OCI-LY7 (cell line): ENCODE measurements at regions not wholly inside any gene's neighbourhood (a gene's known extent, or its start where the extent isn't known, plus 50 kb on each side); places are given as distances from the start of the nearest gene placed in this dataset.
A peak's percentile ranks its signal among the peaks of the same experiment; 100 is the strongest.

ENCODE experiments used
- BruUV-seq: library from RNA; stranded (reverse); fragments of 400-500 nt; replicated peaks from 2 replicates; lab custom pipeline; 2021; lab: Mats Ljungman, UMichigan
- CTCF ChIA-PET: fragments of 300-600 bp; sonication (Branson Sonifier 250); formaldehyde crosslinking; loops from one replicate; lab custom pipeline; 2022; ENCODE audit warnings: antibody characterized with exemption; ENCODE audit not compliant: unreplicated experiment; lab: Charles Lee
- POLR2A ChIA-PET: fragments of 300-600 bp; sonication (Branson Sonifier 250); formaldehyde crosslinking; loops from one replicate; lab custom pipeline; 2022; ENCODE audit warnings: antibody characterized with exemption; lab: Charles Lee
- DNase-seq: peaks from one replicate; pipeline ENCODE4 v3.0.0-alpha.2; 2015; ENCODE audit warnings: low spot score
- H2AFZ ChIP-seq: fragments of 200-600 bp; sonication (generic), shearing (Covaris generic); 2 replicates; pipeline ENCODE4 v1.6.1; 2014; ENCODE audit warnings: mild to moderate bottlenecking, antibody characterized with exemption, low read length, moderate library complexity
- H3K27ac ChIP-seq: fragments of 200-600 bp; sonication (generic); 2 replicates; pipeline ENCODE4 v1.5.1; 2014; ENCODE audit warnings: mixed run types, low read depth, mild to moderate bottlenecking, moderate library complexity, low read length, inconsistent platforms; ENCODE audit not compliant: poor library complexity, severe bottlenecking
- H3K36me3 ChIP-seq: fragments of 200-600 bp; sonication (generic); 2 replicates; pipeline ENCODE4 v1.6.1; 2014; ENCODE audit warnings: mild to moderate bottlenecking, antibody characterized with exemption, low read length, moderate library complexity, mixed read lengths; ENCODE audit not compliant: insufficient read depth
- H3K4me1 ChIP-seq: fragments of 200-600 bp; sonication (generic); 2 replicates; pipeline ENCODE4 v1.5.1; 2014; ENCODE audit warnings: mild to moderate bottlenecking, low read length; ENCODE audit not compliant: insufficient read depth, poor library complexity, severe bottlenecking
- H3K4me2 ChIP-seq: fragments of 200-600 bp; sonication (generic); 2 replicates; pipeline ENCODE4 v1.6.1; 2014; ENCODE audit warnings: mild to moderate bottlenecking, low read length
- H3K4me3 ChIP-seq: fragments of 200-600 bp; sonication (generic); 2 replicates; pipeline ENCODE4 v1.5.1; 2014; ENCODE audit warnings: mild to moderate bottlenecking, low read depth, low read length; ENCODE audit not compliant: poor library complexity, severe bottlenecking
- H3K79me2 ChIP-seq: fragments of 200-600 bp; sonication (generic); 2 replicates; pipeline ENCODE4 v1.6.1; 2016; ENCODE audit warnings: low read depth, mild to moderate bottlenecking, low read length, moderate library complexity, mixed read lengths; ENCODE audit not compliant: insufficient read depth
- H3K9me2 ChIP-seq: fragments of 200-600 bp; sonication (generic); 2 replicates; pipeline ENCODE4 v1.6.1; 2016; ENCODE audit warnings: mild to moderate bottlenecking, low read length, mixed read lengths; ENCODE audit not compliant: insufficient read depth
- H3K9me3 ChIP-seq: fragments of 200-600 bp; sonication (generic); 2 replicates; pipeline ENCODE4 v1.6.1; 2014; ENCODE audit warnings: mild to moderate bottlenecking, mixed run types, low read length, mixed read lengths
- H4K20me1 ChIP-seq: fragments of 200-600 bp; sonication (generic); 2 replicates; pipeline ENCODE4 v1.6.1; 2014; ENCODE audit warnings: mild to moderate bottlenecking, antibody characterized with exemption, low read length, moderate library complexity, mixed read lengths; ENCODE audit not compliant: insufficient read depth
- CTCF ChIP-seq: fragments of 200-600 bp; sonication (generic); conservative IDR thresholded peaks from 2 replicates; pipeline ENCODE4 v1.5.1; 2014; ENCODE audit warnings: mild to moderate bottlenecking, antibody characterized with exemption, low read length, moderate library complexity, mixed read lengths
- EZH2phosphoT487 ChIP-seq: fragments of 200-600 bp; sonication (generic); IDR thresholded peaks from 2 replicates; pipeline ENCODE4 v1.6.1; 2018; ENCODE audit warnings: low read depth, borderline replicate concordance, mild to moderate bottlenecking, mixed run types, antibody characterized with exemption, low read length, moderate library complexity, mixed read lengths
- intact Hi-C: fragments of 100-400 bp; cut with micrococcal nuclease; formaldehyde crosslinking; loops from one replicate; pipeline ENCODE4 v1.10.0; 2022; ENCODE audit not compliant: unreplicated experiment

GRCh38 chr12:116404913-116405611 is 127.6 kb upstream of the MED13L start:
- BruUV-seq, result no TSS peak
- Histone ChIP-seq H3K9me2 (no peaks in the 10 kb centered on the region), H3K9me3 (peaks cover 8% of the 10 kb centered on the region), H3K79me2 (no peaks in the 10 kb centered on the region), H3K4me1 (no peaks in the 10 kb centered on the region), H4K20me1 (no peaks in the 10 kb centered on the region), H3K36me3 (no peaks in the 10 kb centered on the region), H3K27ac (no peak overlapping the region), H3K4me2 (no peak overlapping the region), H2AFZ (no peak overlapping the region), H3K4me3 (no peak overlapping the region)
- intact Hi-C loops, result no loop called here
- ChIA-PET POLR2A (no interaction called here), CTCF (no interaction called here)
- no peak for DNase-seq
- no peak for TF ChIP-seq EZH2phosphoT487
- no peak for TF ChIP-seq CTCF

- Histone ChIP-seq H3K4me2 (no peak overlapping the region), H3K79me2 (no peaks in the 10 kb centered on the region), H4K20me1 (no peaks in the 10 kb centered on the region), H3K27ac (no peak overlapping the region), H3K4me3 (no peak overlapping the region), H3K4me1 (no peaks in the 10 kb centered on the region), H3K9me2 (no peaks in the 10 kb centered on the region), H3K9me3 (no peaks in the 10 kb centered on the region), H2AFZ (no peak overlapping the region), H3K36me3 (no peaks in the 10 kb centered on the region)
- POLR2A ChIA-PET, result interaction anchor here (0.5 to 0.6 kb wide), 3 partner anchors 21 to 95 kb away, joined by 3 to 4 read pairs (median 3); no protein-coding TSS in a partner anchor
- CTCF ChIA-PET, result interaction anchor here (0.5 kb wide), 1 partner anchor 9 kb away, joined by 3 read pairs; no protein-coding TSS in a partner anchor
- TF ChIP-seq CTCF, result no peak
- intact Hi-C loops, result no loop called here
- no TSS peak for BruUV-seq
- peak; percentile 4 for DNase-seq
Measured at GRCh38 chr12:116406529-116406928, 129.0 kb upstream of the MED13L start.

GRCh38 chr12:116408489-116409250 is 131.2 kb upstream of the MED13L start:
- no peak for TF ChIP-seq EZH2phosphoT487
- no peak for TF ChIP-seq CTCF
- no peak for DNase-seq
- Histone ChIP-seq H3K4me3 (no peak overlapping the region), H3K9me2 (no peaks in the 10 kb centered on the region), H2AFZ (no peak overlapping the region), H3K4me2 (no peak overlapping the region), H3K79me2 (no peaks in the 10 kb centered on the region), H3K4me1 (no peaks in the 10 kb centered on the region), H4K20me1 (no peaks in the 10 kb centered on the region), H3K9me3 (no peaks in the 10 kb centered on the region), H3K36me3 (no peaks in the 10 kb centered on the region), H3K27ac (no peak overlapping the region)
- ChIA-PET CTCF (no interaction called here), POLR2A (no interaction called here)
- no TSS peak for BruUV-seq
- intact Hi-C loops, result no loop called here
